Liver (tissue), 8 donors: ENCODE measurements at regions not wholly inside any gene's neighbourhood (a gene's known extent, or its start where the extent isn't known, plus 50 kb on each side); places are given as distances from the start of the nearest gene placed in this dataset.

Source experiments
- DNase-seq: peaks from one replicate; pipeline ENCODE4 v3.0.0-alpha.2; 2017; ENCODE audit warnings: low spot score
- H3K27ac ChIP-seq, 2 donors: one replicate each; pipeline ENCODE4 v1.7.0; 2013; ENCODE audit warnings: inconsistent platforms in 2 of 2, low read length in 2 of 2, control low read depth in 1 of 2, low read depth in 1 of 2, mild to moderate bottlenecking in 1 of 2
- H3K27me3 ChIP-seq, 4 donors: one replicate each; pipeline versions ENCODE4 v1.6.1 to v1.7.0; 2013; ENCODE audit warnings: low read length in 3 of 4, inconsistent platforms in 1 of 4, mild to moderate bottlenecking in 1 of 4, moderate library complexity in 1 of 4; ENCODE audit not compliant: control insufficient read depth in 4 of 4, insufficient read depth in 4 of 4
- H3K36me3 ChIP-seq, 4 donors: one replicate each; pipeline versions ENCODE4 v1.6.1 to v1.7.0; 2013; ENCODE audit warnings: low read length in 3 of 4, mild to moderate bottlenecking in 3 of 4, low read depth in 1 of 4, moderate library complexity in 1 of 4; ENCODE audit not compliant: control insufficient read depth in 4 of 4, insufficient read depth in 3 of 4
- H3K4me1 ChIP-seq, 4 donors: one replicate each; pipeline versions ENCODE4 v1.6.1 to v1.7.0; 2013; ENCODE audit warnings: low read length in 3 of 4, mild to moderate bottlenecking in 3 of 4, moderate library complexity in 1 of 4; ENCODE audit not compliant: control insufficient read depth in 4 of 4, insufficient read depth in 4 of 4
- H3K4me3 ChIP-seq, 3 donors: one replicate each; pipeline versions ENCODE4 v1.6.1 to v1.7.0; 2013; ENCODE audit warnings: low read length in 3 of 3, control low read depth in 1 of 3, low read depth in 1 of 3, mild to moderate bottlenecking in 1 of 3
- H3K9ac ChIP-seq, 2 donors: one replicate each; pipeline ENCODE4 v1.7.0; 2013; ENCODE audit warnings: low read length in 2 of 2, mild to moderate bottlenecking in 2 of 2, moderate library complexity in 2 of 2, control low read depth in 1 of 2, low read depth in 1 of 2
- H3K9me3 ChIP-seq, 4 donors: one replicate each; pipeline versions ENCODE4 v1.6.1 to v1.7.0; 2013; ENCODE audit warnings: low read length in 3 of 4; ENCODE audit not compliant: control insufficient read depth in 4 of 4
- ATF3 ChIP-seq: IDR thresholded peaks from 2 replicates; pipeline ENCODE4 v1.6.1; 2016; ENCODE audit warnings: antibody characterized with exemption
- CTCF ChIP-seq: fragments of 150-350 bp; IDR thresholded peaks from 2 replicates; pipeline ENCODE4 v1.5.1; 2017; ENCODE audit warnings: improper control_type of control experiment, low read depth, low read length; ENCODE audit not compliant: missing input control
- EGR1 ChIP-seq, 2 donors: IDR thresholded peaks; 2 replicates each; pipeline ENCODE4 v1.6.1; 2016 to 2018; ENCODE audit warnings: antibody characterized with exemption in 2 of 2, low read depth in 2 of 2
- FOXA1 ChIP-seq: IDR thresholded peaks from 2 replicates; pipeline ENCODE4 v1.6.1; 2016; ENCODE audit warnings: antibody characterized with exemption
- FOXA2 ChIP-seq: IDR thresholded peaks from 2 replicates; pipeline ENCODE4 v1.6.1; 2016; ENCODE audit warnings: antibody characterized with exemption
- GABPA ChIP-seq, 2 donors: IDR thresholded peaks in 1 of 2; conservative IDR thresholded peaks in 1 of 2; 2 replicates each; pipeline ENCODE4 v1.6.1; 2016; ENCODE audit warnings: antibody characterized with exemption in 2 of 2, mild to moderate bottlenecking in 1 of 2, moderate library complexity in 1 of 2
- HNF4A ChIP-seq, 2 donors: conservative IDR thresholded peaks; 2 replicates each; pipeline ENCODE4 v1.6.1; 2016; ENCODE audit warnings: antibody characterized with exemption in 2 of 2, mild to moderate bottlenecking in 2 of 2
- HNF4G ChIP-seq: IDR thresholded peaks from 2 replicates; pipeline ENCODE4 v1.6.1; 2016; ENCODE audit warnings: antibody characterized with exemption
- JUND ChIP-seq, 2 donors: IDR thresholded peaks; 2 replicates each; pipeline ENCODE4 v1.6.1; 2016; ENCODE audit warnings: antibody characterized with exemption in 2 of 2
- MAX ChIP-seq: IDR thresholded peaks from 2 replicates; pipeline ENCODE4 v1.6.1; 2016; ENCODE audit warnings: antibody characterized with exemption
- NR2F2 ChIP-seq: IDR thresholded peaks from 2 replicates; pipeline ENCODE4 v1.6.1; 2016; ENCODE audit warnings: antibody characterized with exemption
- RAD21 ChIP-seq, 2 donors: IDR thresholded peaks; 2 replicates each; pipeline ENCODE4 v1.6.1; 2016; ENCODE audit warnings: antibody characterized with exemption in 2 of 2, mild to moderate bottlenecking in 2 of 2
- REST ChIP-seq: IDR thresholded peaks from 2 replicates; pipeline ENCODE4 v1.6.1; 2016; ENCODE audit warnings: antibody characterized with exemption, mild to moderate bottlenecking
- RXRA ChIP-seq, 2 donors: IDR thresholded peaks; 2 replicates each; pipeline ENCODE4 v1.6.1; 2017 to 2018; ENCODE audit warnings: antibody characterized with exemption in 2 of 2, mild to moderate bottlenecking in 1 of 2
- SP1 ChIP-seq: IDR thresholded peaks from 2 replicates; pipeline ENCODE4 v1.6.1; 2018; ENCODE audit warnings: antibody characterized with exemption, mild to moderate bottlenecking
- TAF1 ChIP-seq: conservative IDR thresholded peaks from 2 replicates; pipeline ENCODE4 v1.6.1; 2016; ENCODE audit warnings: antibody characterized with exemption, mild to moderate bottlenecking
- YY1 ChIP-seq: IDR thresholded peaks from 2 replicates; pipeline ENCODE4 v1.6.1; 2016; ENCODE audit warnings: antibody characterized with exemption, mild to moderate bottlenecking
- ZBTB33 ChIP-seq: IDR thresholded peaks from 2 replicates; pipeline ENCODE4 v1.6.1; 2016; ENCODE audit warnings: antibody characterized with exemption
- WGBS: extraction: QIAGEN DNeasy Blood & Tissue Kit; methylation state at CpG from one replicate; pipeline ENCODE4 v1.1.7; 2013; 5-methylcytosine and 5-hydroxymethylcytosine counted together
- donor health status: healthy.
- donor health status: healthy.
- donor health status: healthy.
- donor health status: healthy.
- donor health status: healthy.

- WGBS = 83% methylated on average over 9 of the region's 9 CpGs
- Histone ChIP-seq H3K4me3 (no peak overlapping the region), H3K27ac (peak overlapping the region in 1 of 2 donors; percentile 31), H3K9me3 (peaks cover 0 to 7% (median 0%) of the 10 kb centered on the region in 4 donors), H3K4me1 (no peaks in the 10 kb centered on the region), H3K27me3 (no peaks in the 10 kb centered on the region), H3K9ac (no peak overlapping the region), H3K36me3 (no peaks in the 10 kb centered on the region)
- DNase-seq = no peak
- no peak for TF ChIP-seq ATF3
These were observed 92.3 kb upstream of the BCAT1 start for GRCh38 chr12:25041006-25041741.

GRCh38 chr12:25040593-25040992 is 91.7 kb upstream of the BCAT1 start:
- Histone ChIP-seq H3K27me3 (no peaks in the 10 kb centered on the region), H3K4me3 (no peak overlapping the region), H3K9me3 (peaks cover 0 to 3% (median 0%) of the 10 kb centered on the region in 4 donors), H3K4me1 (no peaks in the 10 kb centered on the region), H3K36me3 (no peaks in the 10 kb centered on the region), H3K9ac (no peak overlapping the region), H3K27ac (no peak overlapping the region)
- no peak for DNase-seq
- TF ChIP-seq RAD21 (IDR thresholded peaks at IDR 0.05) (no peak), REST (no peak), EGR1 (IDR thresholded peaks at IDR 0.05; ENCODE audit: low read depth in 2 of 2) (no peak), GABPA (IDR thresholded peaks at IDR 0.05 in 1 of 2, conservative IDR thresholded peaks at IDR 0.05 in 1 of 2) (no peak), HNF4A (conservative IDR thresholded peaks at IDR 0.05) (no peak), JUND (IDR thresholded peaks at IDR 0.05) (no peak), ATF3 (no peak), MAX (no peak), RXRA (IDR thresholded peaks at IDR 0.05) (no peak), YY1 (no peak), TAF1 (no peak), FOXA2 (no peak), SP1 (no peak), FOXA1 (no peak), NR2F2 (no peak), HNF4G (no peak), CTCF (no peak), ZBTB33 (no peak)
- 88% methylated on average over 4 of the region's 4 CpGs for WGBS
